GM12864 (cell line): ENCODE measurements at regions not wholly inside any gene's neighbourhood (a gene's known extent, or its start where the extent isn't known, plus 50 kb on each side); places are given as distances from the start of the nearest gene placed in this dataset.

Experiments
- DNase-seq: peaks from one replicate; pipeline ENCODE4 v3.0.0-alpha.2; 2011; ENCODE audit warnings: low read depth
- H3K4me3 ChIP-seq: 2 replicates; pipeline ENCODE4 v1.5.1; 2011; ENCODE audit warnings: mild to moderate bottlenecking, low read depth, low read length, control low read depth
- CTCF ChIP-seq: IDR thresholded peaks from 2 replicates; pipeline ENCODE4 v1.5.1; 2011; ENCODE audit warnings: low read depth, mild to moderate bottlenecking, moderate library complexity, low read length, control low read depth, inconsistent platforms; ENCODE audit errors: missing control alignments

GRCh38 chr16:8519179-8519578 lies 71.1 kb downstream of the TMEM114 start:
- H3K4me3 ChIP-seq = no peak overlapping the region
- no peak for DNase-seq
- TF ChIP-seq CTCF = no peak

GRCh38 chr16:8517280-8517679 lies 73.0 kb downstream of the TMEM114 start:
- TF ChIP-seq CTCF = no peak

GRCh38 chr16:8516471-8516870 lies 73.8 kb downstream of the TMEM114 start:
- no peak overlapping the region for H3K4me3 ChIP-seq
- no peak for DNase-seq
- TF ChIP-seq CTCF = no peak

More at GRCh38 chr16:8517280-8517679, 73.0 kb downstream of the TMEM114 start:
- no peak for DNase-seq
- H3K4me3 ChIP-seq = no peak overlapping the region

- TF ChIP-seq CTCF = no peak
- peak; percentile 35 for DNase-seq
- no peak overlapping the region for H3K4me3 ChIP-seq
Observed at GRCh38 chr16:8512941-8513624, 77.2 kb downstream of the TMEM114 start.

GRCh38 chr16:8511464-8511863 lies 78.8 kb downstream of the TMEM114 start:
- no peak for DNase-seq
- no peak overlapping the region for H3K4me3 ChIP-seq
- TF ChIP-seq CTCF = no peak

GRCh38 chr16:8510160-8510559 lies 80.2 kb downstream of the TMEM114 start:
- no peak overlapping the region for H3K4me3 ChIP-seq
- DNase-seq = no peak
- no peak for TF ChIP-seq CTCF
